ENCODE measurements at regions not wholly inside any gene's neighbourhood (a gene's known extent, or its start where the extent isn't known, plus 50 kb on each side); places are given as distances from the start of the nearest gene placed in this dataset.

GRCh38 chr2:189391201-189391600 lies 50.1 kb upstream of the WDR75 start:
- Histone ChIP-seq H3K4me1 (ENCODE audit: control insufficient read depth in 1 of 2, low read depth in 2 of 2) (peaks cover 0 to 6% of the 10 kb centered on the region in 2 donors), H3K9me3 (no peaks in the 10 kb centered on the region), H3K27me3 (replicated peaks; ENCODE audit: insufficient read depth) (no peaks in the 10 kb centered on the region), H3K4me3 (no peak overlapping the region), H3K36me3 (no peaks in the 10 kb centered on the region), H3K27ac (no peak overlapping the region)
- DNase-seq (ENCODE audit: low spot score) (no peak), ATAC-seq (ENCODE audit: insufficient number of reproducible peaks, low FRiP score, low read depth) (no peak)
- TF ChIP-seq CTCF (IDR thresholded peaks at IDR 0.05), result no peak
